OCI-M2 (cell line): ENCODE measurements at regions not wholly inside any gene's neighbourhood (a gene's known extent, or its start where the extent isn't known, plus 50 kb on each side); places are given as distances from the start of the nearest gene placed in this dataset.
"Not testable (repeated sequence)": the region's sequence is repeated elsewhere in the genome, so short reads cannot be mapped to it uniquely, and the experiment has no call there.

Source experiments
- DNase-seq: peaks from one replicate; lab custom pipeline; 2025; ENCODE audit not compliant: unreplicated experiment; lab: John Stamatoyannopoulos, UW

DNA sequence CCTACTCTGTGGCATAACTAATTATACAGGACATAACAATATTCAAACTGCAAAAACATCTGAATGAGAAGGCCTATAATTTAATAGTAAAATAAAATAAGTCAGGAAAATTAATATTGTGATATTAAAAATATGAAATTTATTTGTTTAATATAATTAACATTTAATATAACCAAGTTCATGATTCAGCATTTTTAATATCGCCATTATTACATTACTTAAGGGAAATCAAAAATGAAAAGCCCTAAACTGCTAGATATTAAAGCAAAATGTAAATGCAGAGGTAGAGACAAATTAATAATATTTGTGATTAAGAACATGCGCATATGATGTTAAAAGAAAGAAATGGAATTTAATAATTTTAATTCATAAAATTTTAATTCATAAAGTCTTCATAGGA is 683.4 kb upstream of the EYS start:
- DNase-seq, result no peak

DNA sequence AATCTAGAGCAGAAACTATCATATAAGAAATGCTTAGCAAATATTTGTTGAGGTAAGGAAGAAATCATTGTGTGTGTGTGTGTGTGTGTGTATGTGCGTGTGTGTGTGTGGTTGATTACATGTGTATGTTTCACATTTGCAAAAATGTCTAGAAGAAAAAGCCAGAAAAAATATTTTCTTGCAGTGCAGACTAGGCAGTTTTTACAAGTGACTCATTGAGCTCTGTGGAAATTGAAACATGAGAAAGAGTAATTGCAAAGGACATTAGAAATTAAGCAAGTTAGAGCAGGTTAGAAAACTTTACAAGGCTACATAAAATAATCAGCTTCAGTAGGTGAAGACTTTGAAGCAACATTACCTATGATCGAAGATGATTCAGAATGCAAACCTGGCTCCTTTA is 669.0 kb upstream of the EYS start:
- no peak for DNase-seq

DNA sequence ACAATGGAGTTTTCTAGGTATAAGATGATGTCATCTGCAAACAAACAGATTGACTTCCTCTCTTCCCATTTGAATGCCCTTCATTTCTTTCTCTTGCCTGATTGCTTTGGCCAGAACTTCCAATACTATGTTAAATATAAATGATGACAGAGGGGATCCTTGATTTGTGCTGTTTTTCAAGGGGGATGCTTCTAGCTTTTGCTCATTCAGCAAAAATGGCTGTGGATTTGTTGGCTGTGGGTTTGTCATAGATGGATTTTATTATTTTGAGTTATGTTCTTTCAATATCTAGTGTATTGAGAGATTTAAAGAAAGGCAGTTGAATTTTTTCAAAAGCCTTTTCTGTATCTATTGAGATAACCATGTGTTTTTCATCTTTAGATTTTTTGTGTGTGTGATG is 662.4 kb upstream of the EYS start:
- DNase-seq, result no peak

DNA sequence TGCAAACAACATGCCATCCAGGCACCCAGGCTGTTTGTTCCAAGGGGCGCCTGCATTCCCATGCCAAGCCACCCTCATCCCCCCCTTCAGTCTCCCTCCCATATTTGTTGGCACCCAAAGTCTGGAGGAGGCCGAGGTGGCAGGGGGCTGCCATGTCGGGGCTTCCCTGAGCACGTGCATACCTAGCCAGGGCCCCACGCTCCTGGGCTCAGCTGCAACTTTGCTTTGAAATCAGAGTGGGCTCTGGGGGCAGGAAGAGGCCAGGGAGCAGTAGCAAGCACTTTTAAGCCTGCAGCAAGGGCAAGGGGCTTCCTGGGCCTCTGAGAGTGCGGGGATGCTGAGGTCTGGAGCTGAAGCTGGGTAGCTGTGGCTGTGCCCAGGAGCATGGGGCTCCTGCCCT is 655.9 kb upstream of the EYS start:
- DNase-seq, result no peak

DNA sequence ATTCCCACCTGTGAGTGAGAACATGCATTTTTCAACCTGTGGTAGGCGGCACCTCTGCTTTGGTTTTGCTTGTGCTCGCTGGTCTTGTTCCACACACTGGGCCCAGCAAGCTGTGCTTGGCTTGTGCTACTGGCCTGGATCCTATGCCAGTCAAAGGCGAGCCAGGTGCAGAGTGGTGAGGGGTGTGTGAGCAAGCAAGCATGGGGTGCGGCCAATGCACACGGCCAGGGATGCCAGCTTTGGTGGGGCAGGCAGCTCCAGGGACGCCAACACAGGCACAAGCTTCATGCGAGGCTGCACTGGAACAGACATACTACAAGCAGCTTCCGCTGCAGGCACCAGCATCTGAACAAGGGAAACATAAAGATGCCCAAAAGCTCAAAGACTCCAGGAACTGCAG is 654.9 kb upstream of the EYS start:
- no peak for DNase-seq

DNA sequence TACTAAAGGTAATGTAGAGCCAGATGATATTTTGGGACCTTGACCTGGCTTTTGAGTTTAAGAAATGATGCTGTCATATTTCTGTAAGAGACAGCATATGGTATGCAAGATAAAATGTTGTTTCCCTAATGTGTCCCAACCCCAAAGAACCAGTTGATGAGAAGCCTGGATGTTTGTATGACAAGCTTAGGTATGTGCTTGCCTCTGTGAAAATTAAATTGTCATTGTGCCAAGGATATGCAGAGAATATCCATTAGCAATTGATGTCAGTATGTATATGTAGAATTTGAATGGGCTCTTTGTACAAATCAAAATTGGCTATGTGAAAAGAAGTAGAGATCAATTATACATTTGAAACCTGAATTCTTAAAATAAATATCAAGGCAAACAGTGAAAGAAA is 650.8 kb upstream of the EYS start:
- DNase-seq, result no peak

DNA sequence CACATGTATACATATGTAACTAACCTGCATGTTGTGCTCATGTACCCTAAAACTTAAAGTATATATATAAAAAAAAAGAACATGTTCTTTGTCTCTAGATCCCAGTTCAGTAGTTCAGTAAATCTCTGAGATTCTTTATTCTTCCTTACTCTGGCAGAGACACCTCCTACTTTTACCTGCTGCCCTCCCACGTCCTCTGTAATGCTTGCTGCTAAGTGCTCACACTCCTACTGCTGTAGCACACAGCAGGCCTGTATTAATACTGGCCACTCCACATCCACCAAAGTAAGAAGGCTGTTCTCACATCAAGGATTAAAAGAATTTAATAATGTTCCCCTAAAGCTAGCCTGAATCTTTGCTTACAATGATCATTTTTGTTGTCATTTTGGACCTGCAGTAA is 648.4 kb upstream of the EYS start:
- DNase-seq, result no peak

DNA sequence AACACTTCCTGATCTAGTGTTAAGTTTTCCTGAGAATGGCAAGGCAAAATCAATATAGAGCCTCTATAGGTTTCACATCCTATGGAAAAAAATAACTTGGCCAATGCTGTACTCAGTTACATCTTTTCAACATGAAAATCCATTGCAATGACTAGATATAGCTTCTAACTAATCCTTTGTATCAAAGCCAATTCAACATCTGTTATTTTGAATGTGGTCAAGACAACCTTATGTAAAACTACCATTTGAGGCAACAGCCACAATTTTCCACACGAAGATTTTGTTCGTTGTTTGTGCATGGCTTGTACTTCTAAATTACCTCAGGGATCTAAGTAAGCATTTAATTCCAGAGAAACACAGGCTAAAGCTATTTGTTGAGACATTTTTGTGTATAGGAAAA is 637.8 kb upstream of the EYS start:
- no peak for DNase-seq

DNA sequence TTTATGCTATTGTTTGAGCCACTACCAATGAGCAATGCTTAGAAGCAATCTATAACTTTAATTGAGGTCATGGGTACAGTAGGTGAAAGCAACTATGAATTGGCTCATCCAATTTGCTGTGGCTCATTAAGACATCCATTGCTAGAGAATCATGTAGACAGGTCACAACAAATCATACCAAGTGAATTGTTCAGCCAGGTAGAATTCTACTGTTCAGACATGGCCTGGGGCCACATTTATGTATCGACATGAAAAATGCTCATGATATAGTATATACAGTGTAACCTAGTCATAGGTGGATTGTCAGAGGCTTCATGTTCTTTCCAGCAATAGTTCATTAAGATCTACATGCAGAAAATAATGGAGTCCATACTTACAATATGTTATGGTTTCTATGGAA is 633.7 kb upstream of the EYS start:
- no peak for DNase-seq

DNA sequence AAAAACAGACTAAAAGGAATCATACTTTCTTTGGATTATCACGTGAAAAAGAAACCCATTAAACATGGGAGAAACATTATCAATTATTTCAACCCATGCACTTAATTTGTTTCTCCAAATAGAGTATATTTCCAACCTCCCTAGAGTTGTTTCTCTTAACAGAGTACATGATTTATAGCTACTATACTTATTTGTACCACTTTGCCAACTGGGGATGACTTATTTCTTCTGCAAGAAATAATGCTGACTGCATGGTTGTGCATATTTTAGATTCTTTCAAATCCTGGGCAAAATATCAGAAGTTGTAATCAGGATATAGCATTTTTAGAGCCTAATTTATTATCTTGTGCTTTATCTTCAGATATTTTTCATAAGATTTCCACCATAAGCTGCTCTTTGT is 629.1 kb upstream of the EYS start:
- no peak for DNase-seq

DNA sequence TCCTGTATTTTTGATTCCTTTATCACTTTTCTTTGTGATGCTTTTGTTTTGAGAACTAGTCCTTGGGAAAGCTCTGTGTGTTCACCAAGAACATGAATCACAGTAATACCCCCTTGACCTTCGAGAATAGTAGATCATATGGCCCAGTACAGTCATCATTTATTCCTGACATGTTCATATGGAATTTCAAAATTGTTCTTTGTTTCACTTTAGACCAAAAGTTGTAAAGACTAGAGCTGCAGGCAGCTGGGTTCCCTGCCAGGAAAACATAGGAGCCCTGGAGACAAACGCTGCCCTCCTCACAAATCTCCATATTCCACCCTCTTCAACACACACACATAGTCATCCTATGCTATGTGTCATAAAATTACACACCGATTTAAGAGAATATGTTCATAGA is 621.2 kb upstream of the EYS start:
- no peak for DNase-seq

DNA sequence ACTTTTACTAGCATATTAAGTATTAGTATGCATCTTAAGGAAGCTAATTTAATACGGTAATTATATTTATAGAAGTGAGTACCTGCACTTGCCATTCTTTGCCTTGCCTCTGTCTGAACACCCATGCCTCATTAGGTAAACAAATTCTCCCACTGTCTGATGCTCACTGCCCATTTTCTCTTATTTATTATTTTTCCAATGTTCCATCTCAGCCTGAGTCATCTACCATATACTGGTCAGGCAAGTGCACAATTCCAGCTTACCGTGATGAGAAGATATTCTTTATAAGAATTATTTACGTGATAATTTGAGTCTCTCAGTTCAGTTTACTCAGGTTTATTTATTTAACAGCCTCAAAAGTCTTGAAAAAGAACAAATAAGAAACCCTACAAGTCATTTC is 619.2 kb upstream of the EYS start:
- DNase-seq, result no peak

DNA sequence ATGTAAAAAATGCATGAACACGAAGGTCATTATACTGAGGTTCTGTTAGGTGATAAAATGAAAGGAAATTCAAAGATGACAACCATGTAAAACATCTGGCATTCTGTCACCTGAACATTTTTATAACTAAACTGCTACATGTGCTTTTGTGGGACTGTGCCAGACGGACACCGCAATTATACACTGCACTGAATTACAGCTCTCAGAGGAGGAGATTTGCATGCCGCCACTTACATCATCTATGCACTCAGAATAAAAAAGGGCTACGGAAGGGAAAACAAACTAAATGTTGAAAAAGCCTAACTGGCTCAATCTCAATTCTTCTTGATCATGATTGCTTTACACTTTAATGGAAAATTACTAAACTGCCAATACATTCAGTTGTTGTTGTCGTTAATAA is 614.0 kb upstream of the EYS start:
- DNase-seq, result no peak

DNA sequence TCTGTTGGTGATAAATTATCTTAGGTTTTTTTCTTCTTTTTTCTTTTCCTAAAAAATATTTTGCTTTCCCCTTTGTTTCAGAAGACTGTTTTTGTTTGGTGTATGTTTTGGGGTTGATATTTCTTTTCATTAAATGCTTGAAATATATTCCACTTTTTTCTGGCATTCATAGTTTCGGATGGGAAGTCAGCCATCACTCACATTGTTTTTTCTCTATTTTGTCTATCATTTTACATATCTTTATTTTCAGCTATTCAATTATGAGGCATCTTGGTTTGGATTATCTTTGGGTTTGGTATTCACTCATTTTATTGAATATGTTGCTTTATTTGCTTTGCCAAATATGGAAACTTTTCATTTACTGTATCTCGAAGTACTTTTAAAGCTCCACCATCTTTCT is 600.5 kb upstream of the EYS start:
- no peak for DNase-seq

DNA sequence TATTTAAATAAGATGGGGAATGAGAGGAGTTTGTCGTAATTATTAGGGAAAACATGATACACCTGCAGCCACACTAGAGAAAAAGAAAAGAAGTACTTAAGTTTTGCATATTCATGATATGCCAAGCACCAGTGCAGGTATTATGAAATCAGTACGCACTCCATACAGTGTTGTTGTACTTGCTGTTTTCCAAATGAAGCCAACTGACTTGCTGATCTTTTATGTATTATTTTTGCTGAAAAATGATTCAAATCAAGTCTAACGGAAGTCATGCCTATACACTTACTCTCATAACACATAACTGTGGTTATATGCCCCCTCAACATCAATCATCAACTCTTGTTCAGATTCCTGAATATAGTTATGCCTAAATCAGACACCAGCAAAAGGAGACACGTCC is 584.9 kb upstream of the EYS start:
- no peak for DNase-seq

DNA sequence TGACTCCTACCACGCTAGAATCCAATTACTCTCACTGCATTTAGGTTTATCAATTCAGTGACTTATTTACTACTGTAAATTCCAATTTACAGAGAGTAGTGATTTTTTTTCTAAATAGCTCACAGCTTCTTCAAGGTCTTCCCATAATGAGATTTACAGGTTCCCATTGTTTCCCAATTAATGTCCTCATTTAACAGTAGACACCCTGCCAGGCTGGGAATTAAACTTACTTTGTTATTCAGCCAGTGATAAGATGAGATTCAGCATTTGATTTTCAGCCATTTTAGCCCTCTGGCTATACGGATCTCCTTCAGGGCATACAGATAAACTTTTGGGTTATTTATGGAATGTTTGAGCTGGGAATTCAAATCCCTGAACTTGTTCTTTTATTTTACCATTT is 582.9 kb upstream of the EYS start:
- DNase-seq, result no peak

DNA sequence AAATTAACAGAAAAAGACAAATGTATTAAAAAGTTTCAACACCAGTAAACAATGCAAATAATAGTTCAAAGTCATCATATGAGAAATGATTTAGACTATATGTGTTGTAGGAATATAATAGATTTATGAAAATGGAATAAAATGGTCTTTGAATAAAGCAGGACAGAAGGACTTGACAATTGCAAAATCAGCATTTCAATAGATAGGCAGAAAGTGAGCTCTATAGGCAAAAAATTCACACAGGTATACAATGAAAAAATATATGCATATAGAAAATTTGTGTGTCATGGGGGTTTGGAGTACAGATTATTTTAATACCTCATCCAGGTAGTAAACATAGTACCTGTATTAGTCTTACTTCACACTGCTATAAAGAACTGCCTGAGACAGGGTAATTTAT is 571.1 kb upstream of the EYS start:
- DNase-seq, result no peak

DNA sequence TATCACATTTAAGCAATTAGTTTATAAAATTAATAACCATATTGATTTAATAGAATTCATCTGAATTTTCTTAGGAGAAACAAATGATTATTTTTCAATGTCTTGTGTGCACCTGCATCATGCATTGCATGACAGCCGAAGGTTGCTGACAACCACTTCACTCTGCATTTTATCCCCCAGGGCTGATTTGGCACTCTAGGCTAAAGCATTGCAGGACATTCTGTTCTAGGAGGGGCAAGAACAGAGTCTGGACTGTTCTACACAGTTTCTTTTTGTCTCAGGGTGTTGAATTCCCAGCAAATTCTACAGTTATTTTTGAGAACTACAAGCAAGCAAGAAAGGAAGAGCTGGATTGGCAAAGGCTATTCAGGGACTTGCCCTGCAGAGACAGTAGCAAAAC is 570.4 kb upstream of the EYS start:
- no peak for DNase-seq

DNA sequence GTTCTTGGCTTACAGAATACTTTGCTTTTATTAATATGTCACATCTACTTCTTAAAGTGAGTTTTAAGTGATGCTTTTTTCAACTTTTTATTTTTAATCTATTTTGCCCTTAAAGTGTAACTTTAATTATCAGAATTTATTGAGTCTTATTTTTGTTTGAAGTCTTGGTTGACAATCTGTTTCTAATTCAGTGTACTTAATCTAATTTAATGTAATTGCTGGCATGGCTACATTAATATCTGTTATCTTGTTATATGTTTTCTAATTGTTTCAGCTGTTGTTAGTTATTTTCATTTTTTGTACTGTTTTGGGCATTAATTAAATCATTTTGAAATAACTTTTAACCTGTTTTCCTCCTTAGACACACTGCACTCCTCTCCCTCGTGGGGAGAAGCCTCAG is 558.7 kb upstream of the EYS start:
- DNase-seq, result no peak

DNA sequence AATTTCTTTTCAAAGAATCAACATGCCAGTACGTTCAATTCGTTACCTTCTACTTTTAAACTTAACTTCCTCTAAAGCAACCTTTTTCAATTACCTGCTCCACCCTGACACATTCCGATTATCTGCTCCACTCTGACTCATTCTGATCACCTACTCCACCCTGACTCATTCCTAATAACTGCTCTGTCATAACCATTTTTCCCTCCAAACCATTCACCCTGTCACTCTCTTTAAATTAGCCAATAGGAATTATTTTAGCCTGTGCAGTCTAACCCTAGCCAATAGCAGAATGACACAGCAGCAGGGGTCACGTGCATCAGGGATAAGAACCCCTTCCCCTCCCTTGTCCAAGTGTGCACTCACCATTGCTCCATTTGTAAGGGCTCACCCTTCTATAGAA is 557.4 kb upstream of the EYS start:
- DNase-seq, result no peak

DNA sequence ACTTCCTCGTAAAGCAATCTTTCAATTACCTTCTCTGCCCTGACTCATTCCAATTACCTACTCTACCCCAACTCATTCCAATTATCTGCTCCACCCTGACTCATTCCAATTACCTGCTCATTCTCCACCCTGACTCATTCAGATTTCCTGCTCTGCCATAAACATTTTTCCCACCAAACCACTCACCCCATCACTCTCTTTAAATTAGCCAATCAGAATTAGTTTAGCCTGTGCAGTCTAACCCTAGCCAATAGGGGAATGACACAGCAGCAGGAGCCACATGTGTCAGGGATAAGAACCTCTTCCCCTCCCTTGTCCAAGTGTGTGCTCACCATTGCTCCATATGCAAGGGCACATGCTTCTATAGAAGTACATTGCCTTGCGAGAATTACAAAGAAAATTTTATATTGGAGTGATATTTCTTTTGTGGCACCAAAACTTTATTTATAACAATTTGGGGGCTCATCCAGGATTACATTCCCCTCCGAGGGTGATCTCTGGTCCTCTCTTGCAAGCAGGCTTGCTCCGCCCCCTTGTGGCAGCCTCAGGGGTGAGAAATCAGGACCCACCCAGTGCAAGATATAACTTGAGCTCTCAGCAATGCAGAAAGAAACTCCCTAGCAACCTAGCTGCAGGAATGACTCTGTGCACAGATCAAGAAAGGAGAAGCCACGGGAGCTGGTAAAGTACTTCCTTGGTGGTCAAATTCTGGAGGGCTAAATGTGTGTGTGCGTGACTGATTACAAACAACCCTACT is 551.9 kb upstream of the EYS start:
- DNase-seq, result not testable (repeated sequence)

DNA sequence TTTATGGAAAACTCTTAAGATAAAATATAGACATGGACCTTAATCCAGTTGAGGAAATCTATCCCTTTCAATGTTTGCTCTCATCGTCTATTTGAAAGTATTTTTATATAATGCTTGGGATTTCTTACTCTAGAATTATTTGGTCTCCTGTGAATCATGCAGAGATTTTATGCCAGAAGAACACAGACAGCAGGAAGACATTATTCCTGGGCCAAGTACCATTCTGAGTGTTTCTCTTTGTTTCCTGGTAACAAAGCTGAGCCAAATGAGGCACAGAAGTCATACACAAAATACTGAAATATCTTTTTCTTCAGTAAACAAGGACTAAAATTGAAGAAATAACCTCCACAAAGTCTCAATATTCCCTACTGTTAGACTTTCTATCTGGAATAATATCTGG is 538.2 kb upstream of the EYS start:
- DNase-seq, result no peak

DNA sequence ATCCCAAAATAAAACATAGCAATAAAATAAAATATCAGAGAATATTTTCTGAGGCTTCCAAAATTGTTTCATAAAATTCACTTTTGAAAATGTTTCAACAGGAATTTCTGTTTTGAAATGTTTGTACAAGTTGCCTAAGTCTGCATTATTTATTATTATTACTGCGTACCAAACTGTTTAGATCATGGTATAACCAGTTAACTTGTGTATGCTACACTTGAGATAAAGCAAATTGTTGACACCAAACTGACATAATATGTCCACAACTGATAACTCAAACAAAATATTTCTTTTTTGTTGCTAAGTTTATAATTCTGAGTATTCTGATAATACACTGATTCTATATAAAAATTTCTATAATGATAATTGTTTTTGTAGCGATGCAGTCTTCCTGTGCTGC is 531.8 kb upstream of the EYS start:
- DNase-seq, result no peak

DNA sequence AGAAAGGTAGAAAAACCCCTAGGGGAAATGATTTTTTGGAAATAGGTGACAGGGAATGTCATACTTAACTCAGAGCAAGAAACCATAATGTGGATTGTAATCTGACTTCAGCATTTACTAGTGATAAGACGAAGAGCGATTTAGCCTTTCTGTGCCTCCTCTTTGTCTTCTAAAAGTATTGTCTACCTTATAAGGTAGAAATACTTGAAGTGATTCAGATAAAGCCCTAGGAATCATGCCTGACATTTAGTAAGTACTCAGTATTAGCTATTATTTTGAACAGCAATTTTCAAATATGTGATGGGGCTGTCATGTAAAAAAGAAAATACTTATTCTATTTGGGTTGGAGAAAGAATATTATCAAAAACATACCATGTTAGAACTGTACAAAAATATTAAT is 525.9 kb upstream of the EYS start:
- DNase-seq, result no peak
